HG02840 (cell line): ENCODE measurements at regions not wholly inside any gene's neighbourhood (a gene's known extent, or its start where the extent isn't known, plus 50 kb on each side); places are given as distances from the start of the nearest gene placed in this dataset.
"Not testable (repeated sequence)": the region's sequence is repeated elsewhere in the genome, so short reads cannot be mapped to it uniquely, and the experiment has no call there.

Experiments used
- ATAC-seq: cut with Tn5 transposase; IDR thresholded peaks from one replicate; pipeline ENCODE4 v1.9.1; 2021; ENCODE audit warnings: mild to moderate bottlenecking, moderate library complexity, moderate number of reproducible peaks; ENCODE audit not compliant: unreplicated experiment, low FRiP score

DNA sequence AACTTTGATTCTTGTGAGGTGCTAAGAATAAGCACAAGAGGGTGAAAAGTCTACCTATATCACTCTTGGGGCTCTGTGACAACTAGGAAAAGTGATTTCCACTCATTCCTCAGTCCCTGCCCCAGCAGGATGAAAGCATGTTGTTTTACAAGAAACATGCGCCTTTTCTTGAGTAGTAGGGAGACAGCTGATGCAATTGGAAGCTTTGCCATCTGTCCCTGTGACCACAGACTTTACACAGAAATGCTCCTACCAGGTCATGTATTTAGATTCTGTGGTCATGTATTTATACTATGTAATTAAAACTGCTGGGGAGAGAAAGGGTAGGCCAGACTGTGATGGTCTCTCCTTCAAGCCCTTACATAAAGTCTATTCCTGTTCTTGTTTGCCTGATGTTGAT, 445.5 kb downstream of the PTPRC start:
- ATAC-seq: no peak

GRCh38 chr1:199085903-199086302, 447.1 kb downstream of the PTPRC start:
- no peak for ATAC-seq

- ATAC-seq: no peak
Measured at GRCh38 chr1:199087144-199087543, 448.3 kb downstream of the PTPRC start.

DNA sequence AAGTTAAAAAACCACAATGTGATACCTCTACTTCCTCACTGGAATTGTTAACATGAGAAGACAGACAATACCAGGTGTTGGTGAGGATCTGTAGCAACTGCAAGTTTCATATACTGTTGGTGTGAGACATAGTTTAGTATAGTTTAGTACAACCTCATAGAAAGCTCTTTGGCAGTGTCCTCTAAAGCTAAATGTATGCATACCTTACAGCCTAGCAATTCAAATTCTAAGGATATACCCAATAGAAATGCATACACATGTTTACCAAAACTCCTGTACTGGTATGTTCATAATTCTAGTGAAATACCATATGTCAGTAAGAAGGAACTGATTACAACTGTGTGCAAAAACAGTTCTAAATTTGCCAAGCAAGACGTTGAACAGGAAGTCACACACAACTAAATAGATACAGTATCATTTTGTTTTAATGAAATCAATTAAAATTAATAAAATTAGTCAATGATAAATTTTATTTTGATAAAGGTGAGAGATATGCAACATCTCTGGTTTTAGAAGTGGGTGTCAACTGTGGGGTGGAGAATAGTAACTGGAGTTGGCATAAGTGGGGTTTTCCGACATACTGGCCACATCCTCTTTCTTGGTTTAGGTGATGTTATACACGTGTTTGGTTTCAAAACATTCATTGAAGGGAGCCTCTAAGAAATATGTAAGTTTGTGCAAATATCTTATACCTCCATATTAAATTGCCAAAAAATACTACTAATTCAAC, 450.7 kb downstream of the PTPRC start:
- ATAC-seq: peak; percentile 83

- not testable (repeated sequence) for ATAC-seq
Measured at GRCh38 chr1:199095628-199096027, 456.8 kb downstream of the PTPRC start.

- ATAC-seq: no peak
Measured at GRCh38 chr1:199096591-199096990, 457.8 kb downstream of the PTPRC start.

GRCh38 chr1:199098468-199098867, 459.6 kb downstream of the PTPRC start:
- ATAC-seq: no peak

DNA sequence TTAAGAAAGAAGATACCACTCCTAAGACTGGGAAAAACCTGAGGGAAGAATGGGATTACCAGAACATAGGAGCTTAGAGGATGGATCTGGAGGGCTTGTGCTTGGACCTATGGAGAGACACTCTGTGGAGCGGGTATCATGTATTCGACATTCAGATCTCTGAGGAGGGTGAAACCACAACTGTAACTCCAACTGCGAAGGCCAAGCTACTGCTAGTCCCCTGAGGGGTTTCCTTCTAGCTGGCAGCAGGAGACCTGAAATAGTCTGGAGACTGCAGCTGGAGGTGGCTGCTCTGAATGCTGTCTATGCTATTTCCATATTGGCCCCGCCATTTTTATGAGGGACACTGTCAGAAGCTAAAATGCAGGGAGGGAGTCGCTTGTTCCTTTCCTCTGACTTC, 462.3 kb downstream of the PTPRC start:
- ATAC-seq: no peak

GRCh38 chr1:199101635-199102034, 462.8 kb downstream of the PTPRC start:
- ATAC-seq: no peak

- no peak for ATAC-seq
Measured at GRCh38 chr1:199102239-199102638, 463.4 kb downstream of the PTPRC start.

- no peak for ATAC-seq
Measured at GRCh38 chr1:199109160-199109559, 470.3 kb downstream of the PTPRC start.

GRCh38 chr1:199112365-199112764, 473.5 kb downstream of the PTPRC start:
- ATAC-seq: no peak

DNA sequence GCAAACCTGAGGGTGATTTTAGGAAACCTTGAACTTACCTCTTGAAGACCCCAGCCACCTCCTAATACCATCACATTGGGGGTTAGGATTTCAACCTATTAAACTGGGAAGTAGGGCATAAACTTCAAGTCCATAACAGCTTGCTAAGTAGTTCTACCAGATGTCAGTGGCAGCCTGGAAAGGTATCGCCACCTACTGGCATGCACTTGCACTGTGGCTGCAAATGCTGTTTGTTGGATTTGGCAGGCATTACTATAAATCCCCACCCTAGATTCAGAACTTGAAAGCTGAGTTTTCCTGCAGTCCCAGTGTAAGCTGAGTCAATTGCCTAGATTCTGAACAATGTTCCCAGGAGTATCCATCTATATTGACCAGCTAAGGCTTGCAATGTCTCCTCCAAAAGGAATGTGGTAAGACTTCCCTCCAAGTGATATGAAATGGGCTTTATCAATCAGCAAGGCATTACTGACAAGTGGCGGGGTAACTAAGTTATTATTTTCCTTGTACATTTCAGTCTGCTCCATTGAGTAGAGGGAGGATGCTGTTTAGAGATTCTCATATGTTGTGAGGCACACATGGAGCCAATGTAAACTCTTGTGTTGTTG, 474.5 kb downstream of the PTPRC start:
- no peak for ATAC-seq

DNA sequence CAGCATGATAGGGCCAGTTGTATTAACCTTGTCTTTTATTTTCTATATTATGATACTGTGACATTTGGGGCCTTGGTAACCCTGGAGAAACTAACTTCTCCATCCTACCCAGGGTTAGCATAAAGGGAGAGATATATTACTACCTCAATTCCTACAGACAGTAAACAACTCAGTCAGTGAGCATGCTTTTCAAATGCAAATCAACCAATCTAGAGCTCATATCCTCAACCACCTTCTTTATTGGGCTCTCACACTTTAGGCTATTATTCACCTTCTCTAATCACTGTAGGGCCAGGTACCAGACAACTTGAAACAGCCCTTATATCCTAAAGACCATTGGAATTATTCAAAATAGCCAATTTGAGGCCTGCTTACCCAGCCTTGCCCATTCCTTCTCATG, 477.6 kb downstream of the PTPRC start:
- ATAC-seq: no peak

GRCh38 chr1:199121047-199121446, 482.2 kb downstream of the PTPRC start:
- no peak for ATAC-seq

- ATAC-seq: no peak
Measured at GRCh38 chr1:199122085-199122484, 483.2 kb downstream of the PTPRC start.

DNA sequence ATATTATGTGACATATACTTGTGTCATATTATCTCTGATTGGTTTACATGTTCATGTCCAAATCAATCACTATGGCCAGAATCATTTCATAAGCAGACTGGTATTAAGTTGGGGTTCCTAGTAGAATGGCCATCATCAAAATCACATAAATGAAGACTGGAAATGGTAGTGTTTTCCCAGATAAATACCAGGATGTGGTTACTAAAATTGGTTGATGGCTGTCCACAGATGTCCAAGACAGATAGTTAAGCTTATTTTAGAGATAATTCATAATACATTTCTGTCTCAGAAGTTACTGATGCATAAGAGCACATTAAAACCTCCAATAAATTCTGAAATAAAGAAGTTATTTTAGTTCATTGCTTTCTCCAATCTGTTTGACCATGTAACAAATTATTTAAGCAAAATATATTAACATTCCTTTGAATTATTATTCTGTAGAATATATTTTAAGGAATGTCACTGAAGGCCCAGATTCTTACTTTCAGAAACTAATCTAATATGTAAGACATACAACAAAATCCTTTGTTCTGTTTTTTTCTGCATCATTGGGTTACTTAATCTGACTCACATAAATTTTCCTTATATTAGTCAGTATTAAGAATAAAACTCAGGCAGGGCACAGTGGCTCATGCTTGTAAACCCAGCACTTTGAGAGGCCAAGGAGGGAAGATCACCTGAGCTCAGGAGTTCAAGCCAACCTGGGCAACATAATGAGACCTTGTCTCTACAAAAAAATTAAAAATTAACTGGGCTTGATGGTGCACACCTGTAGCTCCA, 483.9 kb downstream of the PTPRC start:
- ATAC-seq: no peak

DNA sequence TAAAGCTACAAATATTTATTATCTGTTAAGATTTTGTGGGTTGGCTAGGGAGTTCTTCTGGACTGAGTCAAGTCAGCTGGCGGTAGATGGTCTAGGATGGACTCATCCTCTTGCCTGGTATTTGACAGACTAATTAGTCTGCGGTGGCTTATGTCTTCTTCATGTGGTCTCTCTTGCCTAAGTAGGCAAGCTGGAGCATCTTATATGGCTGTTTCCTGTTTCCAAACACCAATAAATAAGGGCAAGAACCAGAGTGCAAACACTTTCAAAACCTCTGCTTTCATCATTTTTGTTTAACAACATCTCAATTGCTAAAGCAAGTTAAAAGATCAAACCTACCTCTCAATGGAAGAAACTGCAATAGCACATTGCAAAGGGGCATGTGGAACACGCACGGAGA, 484.8 kb downstream of the PTPRC start:
- no peak for ATAC-seq

- ATAC-seq: no peak
Measured at GRCh38 chr1:199124351-199124750, 485.5 kb downstream of the PTPRC start.

- ATAC-seq: no peak
Measured at GRCh38 chr1:199129247-199129646, 490.4 kb downstream of the PTPRC start.

GRCh38 chr1:199132006-199132405, 493.2 kb downstream of the PTPRC start:
- no peak for ATAC-seq

GRCh38 chr1:199135901-199136300, 497.1 kb downstream of the PTPRC start:
- no peak for ATAC-seq
